GM11168 (cell line): ENCODE measurements at regions not wholly inside any gene's neighbourhood (a gene's known extent, or its start where the extent isn't known, plus 50 kb on each side); places are given as distances from the start of the nearest gene placed in this dataset.

ENCODE experiments used
- in situ Hi-C: fragments of 300-500 bp; cut with MboI; formaldehyde crosslinking; loops from one replicate; pipeline ENCODE4 v1.12.0; 2022; ENCODE audit warnings: low sequenced_read_pairs; ENCODE audit not compliant: unreplicated experiment

GRCh38 chrX:113950081-113950678 lies 633.7 kb upstream of the HTR2C start:
- in situ Hi-C loops = no loop called here

- in situ Hi-C loops = no loop called here
Observed at GRCh38 chrX:113947548-113947947, 636.3 kb upstream of the HTR2C start.

GRCh38 chrX:113935518-113935917 lies 648.4 kb upstream of the HTR2C start:
- in situ Hi-C loops = no loop called here

GRCh38 chrX:113933931-113934330 lies 650.0 kb upstream of the HTR2C start:
- in situ Hi-C loops = no loop called here

- in situ Hi-C loops = no loop called here
Observed at GRCh38 chrX:113929004-113929403, 654.9 kb upstream of the HTR2C start.

GRCh38 chrX:113920661-113921060 lies 663.2 kb upstream of the HTR2C start:
- in situ Hi-C loops = no loop called here

- in situ Hi-C loops = no loop called here
Observed at GRCh38 chrX:113919387-113919786, 664.5 kb upstream of the HTR2C start.

GRCh38 chrX:113906168-113906567 lies 677.7 kb upstream of the HTR2C start:
- in situ Hi-C loops = no loop called here

GRCh38 chrX:113892891-113893290 lies 691.0 kb upstream of the HTR2C start:
- in situ Hi-C loops = no loop called here

GRCh38 chrX:113892401-113892800 lies 691.5 kb upstream of the HTR2C start:
- in situ Hi-C loops = no loop called here

- in situ Hi-C loops = no loop called here
Observed at GRCh38 chrX:113873056-113873455, 710.8 kb upstream of the HTR2C start.

- in situ Hi-C loops = no loop called here
Observed at GRCh38 chrX:113868711-113869110, 715.2 kb upstream of the HTR2C start.

GRCh38 chrX:113868177-113868576 lies 715.7 kb upstream of the HTR2C start:
- in situ Hi-C loops = no loop called here

GRCh38 chrX:113849408-113849807 lies 734.5 kb upstream of the HTR2C start:
- in situ Hi-C loops = no loop called here

GRCh38 chrX:113833096-113834055 lies 750.5 kb upstream of the HTR2C start:
- in situ Hi-C loops = no loop called here

GRCh38 chrX:113828470-113828869 lies 755.4 kb upstream of the HTR2C start:
- in situ Hi-C loops = no loop called here

GRCh38 chrX:113818346-113818745 lies 765.5 kb upstream of the HTR2C start:
- in situ Hi-C loops = no loop called here

- in situ Hi-C loops = no loop called here
Observed at GRCh38 chrX:113804819-113805218, 779.1 kb upstream of the HTR2C start.

- in situ Hi-C loops = no loop called here
Observed at GRCh38 chrX:113804291-113804690, 779.6 kb upstream of the HTR2C start.

GRCh38 chrX:113802837-113803236 lies 781.0 kb upstream of the HTR2C start:
- in situ Hi-C loops = no loop called here

- in situ Hi-C loops = no loop called here
Observed at GRCh38 chrX:113800955-113801354, 782.9 kb upstream of the HTR2C start.

GRCh38 chrX:113793563-113793962 lies 790.3 kb upstream of the HTR2C start:
- in situ Hi-C loops = no loop called here
